Bronchial epithelial cell (primary cell): ENCODE measurements at regions not wholly inside any gene's neighbourhood (a gene's known extent, or its start where the extent isn't known, plus 50 kb on each side); places are given as distances from the start of the nearest gene placed in this dataset.

Experiments
- DNase-seq: peaks from one replicate; pipeline ENCODE4 v3.0.0-alpha.2; 2010; ENCODE audit warnings: low read depth
- FAIRE-seq: peaks from 2 replicates; lab custom pipeline; 2011; peaks lifted over from hg19 to GRCh38; lab: Jason Lieb, UNC
- H3K27me3 ChIP-seq: 2 replicates; pipeline ENCODE4 v1.5.1; 2011; ENCODE audit warnings: low read length; ENCODE audit not compliant: control insufficient read depth, insufficient read depth
- H3K36me3 ChIP-seq: 2 replicates; pipeline ENCODE4 v1.5.1; 2011; ENCODE audit warnings: low read length; ENCODE audit not compliant: control insufficient read depth, insufficient read depth
- H3K4me3 ChIP-seq: 2 replicates; pipeline ENCODE4 v1.5.1; 2011; ENCODE audit warnings: mild to moderate bottlenecking, low read depth, low read length, control low read depth
- TF ChIP-seq, protein P1 (sequence below): IDR thresholded peaks from 2 replicates; pipeline ENCODE4 v1.5.1; 2011; ENCODE audit warnings: mild to moderate bottlenecking, moderate library complexity, low read length, control low read depth, inconsistent platforms; ENCODE audit not compliant: insufficient read depth, severe bottlenecking

GRCh38 chr3:66778777-66779176 is 219.3 kb upstream of the KBTBD8 start:
- FAIRE-seq (no peak), DNase-seq (peak; percentile 43)
- no peaks in the 10 kb centered on the region for H3K36me3 ChIP-seq
- TF ChIP-seq, protein P1, sequence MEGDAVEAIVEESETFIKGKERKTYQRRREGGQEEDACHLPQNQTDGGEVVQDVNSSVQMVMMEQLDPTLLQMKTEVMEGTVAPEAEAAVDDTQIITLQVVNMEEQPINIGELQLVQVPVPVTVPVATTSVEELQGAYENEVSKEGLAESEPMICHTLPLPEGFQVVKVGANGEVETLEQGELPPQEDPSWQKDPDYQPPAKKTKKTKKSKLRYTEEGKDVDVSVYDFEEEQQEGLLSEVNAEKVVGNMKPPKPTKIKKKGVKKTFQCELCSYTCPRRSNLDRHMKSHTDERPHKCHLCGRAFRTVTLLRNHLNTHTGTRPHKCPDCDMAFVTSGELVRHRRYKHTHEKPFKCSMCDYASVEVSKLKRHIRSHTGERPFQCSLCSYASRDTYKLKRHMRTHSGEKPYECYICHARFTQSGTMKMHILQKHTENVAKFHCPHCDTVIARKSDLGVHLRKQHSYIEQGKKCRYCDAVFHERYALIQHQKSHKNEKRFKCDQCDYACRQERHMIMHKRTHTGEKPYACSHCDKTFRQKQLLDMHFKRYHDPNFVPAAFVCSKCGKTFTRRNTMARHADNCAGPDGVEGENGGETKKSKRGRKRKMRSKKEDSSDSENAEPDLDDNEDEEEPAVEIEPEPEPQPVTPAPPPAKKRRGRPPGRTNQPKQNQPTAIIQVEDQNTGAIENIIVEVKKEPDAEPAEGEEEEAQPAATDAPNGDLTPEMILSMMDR: no peak
- H3K4me3 ChIP-seq: no peak overlapping the region
- H3K27me3 ChIP-seq: no peaks in the 10 kb centered on the region

DNA sequence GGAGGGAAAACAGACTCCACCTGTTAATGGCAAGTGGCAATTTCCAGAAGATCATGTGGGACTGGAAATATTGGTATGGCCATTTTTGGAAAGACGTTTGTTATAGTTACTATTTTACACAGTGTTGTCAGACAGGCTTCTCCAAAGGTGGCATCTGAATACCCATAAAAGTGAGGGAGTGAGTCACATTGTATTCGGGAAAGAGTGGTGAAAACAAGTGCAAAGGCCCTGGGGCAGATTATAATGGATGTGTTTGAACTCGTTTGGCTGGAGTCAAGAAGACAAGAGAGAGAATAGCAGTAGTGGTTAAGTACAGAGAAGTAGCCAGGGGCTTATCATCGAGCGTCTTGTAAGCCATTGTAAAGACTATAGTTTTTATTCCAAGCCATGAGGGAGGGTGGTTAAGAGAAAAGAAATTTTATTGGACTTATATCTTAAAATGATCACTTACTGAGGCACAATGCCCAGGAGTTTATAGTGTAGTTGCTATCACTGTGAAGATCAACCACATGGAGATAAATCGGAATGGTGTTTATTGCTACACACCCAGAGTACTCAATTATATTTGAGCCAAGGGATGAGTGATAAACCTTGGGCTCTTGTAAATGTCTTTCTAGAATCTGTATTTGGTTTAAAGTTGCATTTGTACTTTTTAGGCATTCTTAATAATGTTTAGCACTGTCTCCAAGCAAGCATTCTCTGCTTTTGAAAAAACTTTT is 212.8 kb upstream of the KBTBD8 start:
- H3K4me3 ChIP-seq: no peak overlapping the region
- no peak for FAIRE-seq
- DNase-seq: peak; percentile 37
- TF ChIP-seq, protein P1: no peak
- H3K36me3 ChIP-seq: no peaks in the 10 kb centered on the region
- no peaks in the 10 kb centered on the region for H3K27me3 ChIP-seq

DNA sequence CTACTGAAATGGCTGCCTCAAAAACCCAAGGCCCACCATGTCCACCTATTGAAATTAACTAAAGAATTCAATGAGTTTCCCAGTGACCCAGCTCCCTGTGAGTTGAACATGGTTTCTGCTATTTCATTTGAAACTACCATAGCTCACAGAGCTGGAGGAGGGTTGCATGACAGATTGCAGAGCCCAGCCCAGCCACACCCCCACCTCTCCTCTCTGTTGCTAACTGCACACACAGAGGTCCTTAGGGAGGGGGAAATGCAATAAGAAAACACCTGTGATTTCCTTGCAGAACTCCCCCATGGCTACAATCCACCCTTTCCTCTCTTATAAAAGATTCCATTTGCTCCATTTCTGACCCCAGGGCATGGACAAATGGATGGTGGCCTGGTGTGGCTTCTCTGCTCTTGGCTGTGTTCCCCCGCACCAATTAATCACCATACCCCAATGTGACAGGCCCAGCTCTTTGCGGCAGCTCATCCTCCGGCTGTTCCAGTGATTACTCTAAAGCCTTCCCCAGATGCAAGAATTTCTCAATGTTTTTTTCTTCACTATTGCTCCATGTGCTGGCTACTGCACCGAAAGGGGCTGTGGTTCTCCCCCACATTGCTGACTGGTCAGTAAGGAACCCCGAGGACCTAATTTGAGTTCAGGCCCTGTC is 208.4 kb upstream of the KBTBD8 start:
- no peaks in the 10 kb centered on the region for H3K36me3 ChIP-seq
- no peak overlapping the region for H3K4me3 ChIP-seq
- DNase-seq (no peak), FAIRE-seq (no peak)
- H3K27me3 ChIP-seq: peaks cover 2% of the 10 kb centered on the region
- TF ChIP-seq, protein P1: no peak

DNA sequence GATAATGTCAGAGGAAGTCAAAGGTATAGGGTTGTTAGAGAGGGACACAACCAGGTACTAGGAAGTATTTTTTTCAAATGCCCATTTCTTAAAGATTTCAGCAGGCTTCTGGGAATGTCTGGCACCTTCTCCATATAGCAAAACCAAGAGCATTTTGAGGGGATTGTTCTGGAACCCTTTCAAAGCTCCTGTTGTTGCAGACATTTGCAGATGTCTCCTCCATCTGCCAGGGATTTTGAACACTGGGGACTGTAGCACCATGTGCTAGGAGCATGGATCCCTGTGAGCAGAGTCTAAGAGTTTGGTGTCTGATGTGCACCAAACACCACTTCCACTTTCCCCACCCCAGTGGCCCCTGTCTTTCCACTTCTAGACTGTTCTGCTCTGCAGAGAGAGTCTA is 206.0 kb upstream of the KBTBD8 start:
- no peak for FAIRE-seq

DNA sequence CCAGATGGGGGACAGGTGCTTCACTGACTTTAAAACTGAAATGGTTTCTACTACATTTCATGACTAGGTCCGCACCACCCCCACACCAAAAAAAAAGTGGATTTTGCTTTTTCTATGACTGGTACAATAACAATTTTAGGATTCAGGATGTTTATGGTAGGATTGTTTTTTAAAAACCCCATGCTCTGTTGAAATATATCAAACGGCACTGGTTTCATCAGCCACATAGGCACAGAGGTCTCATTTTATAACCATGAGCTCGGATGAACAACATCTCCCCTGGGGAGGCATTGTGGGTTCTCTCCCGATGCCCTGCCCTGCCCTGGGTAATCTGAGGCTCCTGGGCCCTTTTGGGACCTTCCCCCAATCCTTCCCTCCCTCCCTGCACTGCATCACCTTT is 202.7 kb upstream of the KBTBD8 start:
- Histone ChIP-seq H3K36me3 (no peaks in the 10 kb centered on the region), H3K4me3 (no peak overlapping the region), H3K27me3 (peaks cover 2% of the 10 kb centered on the region)
- DNase-seq (no peak), FAIRE-seq (no peak)
- TF ChIP-seq, protein P1: no peak

More for the DNA sequence above, 206.0 kb upstream of the KBTBD8 start:
- Histone ChIP-seq H3K36me3 (no peaks in the 10 kb centered on the region), H3K4me3 (no peak overlapping the region), H3K27me3 (peaks cover 2% of the 10 kb centered on the region)
- DNase-seq: no peak
- TF ChIP-seq, protein P1: no peak
